NB4 (cell line): ENCODE measurements at regions not wholly inside any gene's neighbourhood (a gene's known extent, or its start where the extent isn't known, plus 50 kb on each side); places are given as distances from the start of the nearest gene placed in this dataset.

Experiments
- DNase-seq: peaks from one replicate; pipeline ENCODE4 v3.0.0; 2010; ENCODE audit warnings: low read depth
- H3K4me3 ChIP-seq: one replicate; pipeline ENCODE4 v1.5.1; 2011; ENCODE audit warnings: mild to moderate bottlenecking, low read depth, low read length, moderate library complexity
- MAX ChIP-seq: IDR thresholded peaks from 2 replicates; pipeline ENCODE4 v1.6.1; 2011; ENCODE audit warnings: low read depth, low read length
- MYC ChIP-seq: IDR thresholded peaks from 2 replicates; pipeline ENCODE4 v1.6.1; 2011; ENCODE audit warnings: low read depth, low read length
- POLR2A ChIP-seq: IDR thresholded peaks from 2 replicates; pipeline ENCODE4 v1.6.1; 2011; ENCODE audit warnings: mild to moderate bottlenecking; ENCODE audit not compliant: insufficient read length; ENCODE audit errors: extremely low read depth
- TF ChIP-seq, protein P1 (sequence below): IDR thresholded peaks from one replicate; pipeline ENCODE4 v1.5.1; 2012; ENCODE audit warnings: low read depth, low read length

GRCh38 chr4:187208651-187209050, 485.0 kb upstream of the FAT1 start:
- no peak for TF ChIP-seq MAX
- TF ChIP-seq, protein P1, sequence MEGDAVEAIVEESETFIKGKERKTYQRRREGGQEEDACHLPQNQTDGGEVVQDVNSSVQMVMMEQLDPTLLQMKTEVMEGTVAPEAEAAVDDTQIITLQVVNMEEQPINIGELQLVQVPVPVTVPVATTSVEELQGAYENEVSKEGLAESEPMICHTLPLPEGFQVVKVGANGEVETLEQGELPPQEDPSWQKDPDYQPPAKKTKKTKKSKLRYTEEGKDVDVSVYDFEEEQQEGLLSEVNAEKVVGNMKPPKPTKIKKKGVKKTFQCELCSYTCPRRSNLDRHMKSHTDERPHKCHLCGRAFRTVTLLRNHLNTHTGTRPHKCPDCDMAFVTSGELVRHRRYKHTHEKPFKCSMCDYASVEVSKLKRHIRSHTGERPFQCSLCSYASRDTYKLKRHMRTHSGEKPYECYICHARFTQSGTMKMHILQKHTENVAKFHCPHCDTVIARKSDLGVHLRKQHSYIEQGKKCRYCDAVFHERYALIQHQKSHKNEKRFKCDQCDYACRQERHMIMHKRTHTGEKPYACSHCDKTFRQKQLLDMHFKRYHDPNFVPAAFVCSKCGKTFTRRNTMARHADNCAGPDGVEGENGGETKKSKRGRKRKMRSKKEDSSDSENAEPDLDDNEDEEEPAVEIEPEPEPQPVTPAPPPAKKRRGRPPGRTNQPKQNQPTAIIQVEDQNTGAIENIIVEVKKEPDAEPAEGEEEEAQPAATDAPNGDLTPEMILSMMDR = no peak
- no peak for TF ChIP-seq MYC
- no peak for TF ChIP-seq POLR2A
- H3K4me3 ChIP-seq = no peak overlapping the region
- DNase-seq = no peak

GRCh38 chr4:187209921-187210613, 486.4 kb upstream of the FAT1 start:
- TF ChIP-seq, protein P1 = no peak
- DNase-seq = no peak
- no peak overlapping the region for H3K4me3 ChIP-seq

- TF ChIP-seq, protein P1 = no peak
- TF ChIP-seq MYC (no peak), MAX (no peak), POLR2A (no peak)
- DNase-seq = no peak
- no peak overlapping the region for H3K4me3 ChIP-seq
Measured at GRCh38 chr4:187212446-187213080, 488.9 kb upstream of the FAT1 start.

- DNase-seq = no peak
- H3K4me3 ChIP-seq = no peak overlapping the region
- TF ChIP-seq MYC (no peak), POLR2A (no peak), MAX (no peak)
- TF ChIP-seq, protein P1 = no peak
Measured at GRCh38 chr4:187215438-187215837, 491.8 kb upstream of the FAT1 start.

DNA sequence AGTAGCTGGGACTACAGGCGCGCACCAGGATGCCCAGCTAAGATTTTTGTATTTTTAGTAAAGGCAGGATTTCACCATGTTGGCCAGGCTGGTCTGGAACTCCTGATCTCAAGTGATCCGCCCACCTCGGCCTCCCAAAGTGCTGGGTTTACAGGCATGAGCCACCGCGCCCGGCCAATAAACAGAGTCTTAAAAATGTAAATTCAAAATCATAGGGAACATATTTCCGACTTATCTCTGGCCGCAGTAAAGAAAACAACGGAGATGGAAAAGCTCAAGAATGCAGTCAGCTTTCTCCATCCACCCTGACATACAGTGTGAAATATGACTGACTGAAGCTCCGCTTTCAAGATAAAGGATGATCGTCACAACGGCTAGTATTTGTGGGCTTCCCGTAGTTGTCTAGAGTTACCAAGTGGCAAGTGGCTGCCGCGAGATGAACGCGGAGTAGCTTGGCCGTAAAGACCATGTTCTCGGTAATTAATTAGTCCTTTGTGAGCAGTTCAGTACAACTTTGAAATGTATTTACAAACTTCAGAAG, 495.1 kb upstream of the FAT1 start:
- no peak overlapping the region for H3K4me3 ChIP-seq
- no peak for TF ChIP-seq MAX
- TF ChIP-seq MYC = no peak
- no peak for TF ChIP-seq POLR2A
- TF ChIP-seq, protein P1 = no peak
- DNase-seq = no peak
